Testis (tissue), 2 donors: ENCODE measurements at regions not wholly inside any gene's neighbourhood (a gene's known extent, or its start where the extent isn't known, plus 50 kb on each side); places are given as distances from the start of the nearest gene placed in this dataset.

Experiments
- CTCF ChIP-seq, 3 experiments: fragments of 450-650 bp in 2 of 3; fragments of 200-600 bp in 1 of 3; sonication (generic) in 1 of 3; IDR thresholded peaks; one replicate each; pipeline ENCODE4 v1.5.1; 2016 to 2019; ENCODE audit warnings: antibody characterized with exemption in 3 of 3, mild to moderate bottlenecking in 2 of 3, moderate library complexity in 1 of 3
- POLR2A ChIP-seq: fragments of 450-650 bp; IDR thresholded peaks from one replicate; pipeline ENCODE4 v1.6.1; 2017; ENCODE audit warnings: antibody characterized with exemption, mild to moderate bottlenecking, moderate library complexity

DNA sequence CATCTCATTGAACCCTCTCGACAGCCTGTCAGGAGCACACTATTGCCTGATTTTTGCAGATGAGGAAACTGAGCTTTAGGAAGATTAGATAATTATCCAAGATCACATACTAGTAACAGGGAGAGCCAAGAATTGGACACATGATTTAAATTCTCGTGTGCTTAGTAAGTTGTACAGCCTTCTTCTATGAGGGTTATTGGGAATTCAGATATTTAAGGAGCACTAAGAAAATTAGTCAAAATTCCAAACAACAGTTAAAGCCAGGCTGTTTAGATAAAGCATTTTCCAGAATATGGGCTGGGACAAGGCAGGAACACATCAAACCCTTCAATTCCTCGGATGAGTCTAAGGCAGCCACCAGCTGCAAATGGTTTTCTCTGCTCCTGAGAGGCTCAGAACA lies 148.8 kb downstream of the TMEM30B start:
- TF ChIP-seq POLR2A (no peak), CTCF (IDR thresholded peaks at IDR 0.05) (no peak)
